H1 (cell line): ENCODE measurements at regions not wholly inside any gene's neighbourhood (a gene's known extent, or its start where the extent isn't known, plus 50 kb on each side); places are given as distances from the start of the nearest gene placed in this dataset.

Experiments
- CHD2 ChIP-seq: IDR thresholded peaks from 2 replicates; pipeline ENCODE4 v1.6.1; 2012; ENCODE audit warnings: low read length, improper control_type of control experiment
- CTCF ChIP-seq, 3 experiments: IDR thresholded peaks; 1 replicate in 2 of 3; 2 replicates in 1 of 3; pipeline versions ENCODE4 v1.5.1 to v1.6.1; 2011; ENCODE audit warnings: low read length in 3 of 3, mild to moderate bottlenecking in 3 of 3, inconsistent platforms in 2 of 3, low read depth in 1 of 3, moderate library complexity in 1 of 3; ENCODE audit not compliant: insufficient read depth in 1 of 3; ENCODE audit errors: control extremely low read depth in 1 of 3
- EZH2 ChIP-seq: fragments of 200-600 bp; sonication (generic); IDR thresholded peaks from 2 replicates; pipeline ENCODE4 v1.7.1; 2012; ENCODE audit warnings: low read depth, mild to moderate bottlenecking, moderate library complexity, low read length, inconsistent platforms; ENCODE audit not compliant: severe bottlenecking
- KDM5A ChIP-seq: fragments of 200-600 bp; IDR thresholded peaks from 2 replicates; pipeline ENCODE4 v1.7.1; 2012; ENCODE audit warnings: mild to moderate bottlenecking, low read length, inconsistent platforms, mixed read lengths
- POLR2A ChIP-seq, 2 experiments: IDR thresholded peaks; 1 replicate in 1 of 2; 2 replicates in 1 of 2; pipeline ENCODE4 v1.6.1; 2011; ENCODE audit warnings: low read depth in 2 of 2, low read length in 2 of 2, mild to moderate bottlenecking in 2 of 2; ENCODE audit errors: control extremely low read depth in 1 of 2
- RAD21 ChIP-seq, 2 experiments: IDR thresholded peaks in 1 of 2; conservative IDR thresholded peaks in 1 of 2; 2 replicates each; pipeline ENCODE4 v1.6.1; 2011; ENCODE audit warnings: low read depth in 2 of 2, low read length in 2 of 2, improper control_type of control experiment in 1 of 2, inconsistent platforms in 1 of 2, mild to moderate bottlenecking in 1 of 2, moderate library complexity in 1 of 2
- SRF ChIP-seq: IDR thresholded peaks from 2 replicates; pipeline ENCODE4 v1.6.1; 2011; ENCODE audit warnings: mild to moderate bottlenecking, low read depth, low read length, moderate library complexity
- SUZ12 ChIP-seq: fragments of 200-600 bp; sonication (generic); IDR thresholded peaks from 2 replicates; pipeline ENCODE4 v1.6.1; 2012; ENCODE audit warnings: mild to moderate bottlenecking, inconsistent platforms, low read length, moderate library complexity, mixed read lengths
- TAF1 ChIP-seq: IDR thresholded peaks from 2 replicates; pipeline ENCODE4 v1.6.1; 2011; ENCODE audit warnings: mild to moderate bottlenecking, low read depth, low read length

DNA sequence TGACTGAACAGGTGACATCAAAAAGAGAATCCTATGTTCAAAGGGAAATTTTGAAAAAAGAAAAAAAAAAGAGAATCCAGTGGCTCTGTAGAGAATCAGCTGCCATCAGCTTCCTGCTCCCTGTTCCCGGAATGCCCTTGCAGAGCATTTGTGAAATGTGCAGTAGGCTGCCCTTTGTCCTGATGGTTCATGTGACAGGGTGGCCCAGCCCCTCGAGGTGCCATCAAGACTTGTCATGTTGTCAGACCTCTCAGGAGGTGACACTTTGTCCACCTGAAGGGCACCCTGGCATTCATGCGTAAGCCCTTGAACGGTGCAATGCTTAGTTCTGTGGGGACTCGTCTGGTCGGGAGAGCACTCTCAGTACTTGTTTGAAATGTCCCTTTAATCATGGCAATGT lies 71.4 kb downstream of the CLDN34 start:
- TF ChIP-seq KDM5A (no peak), POLR2A (IDR thresholded peaks at IDR 0.05; ENCODE audit: control extremely low read depth in 1 of 2, low read depth in 2 of 2, low read length in 2 of 2) (no peak), SRF (no peak), EZH2 (no peak), CTCF (IDR thresholded peaks at IDR 0.05; ENCODE audit: control extremely low read depth in 1 of 3, insufficient read depth in 1 of 3, low read depth in 1 of 3, low read length in 3 of 3) (no peak), CHD2 (no peak), SUZ12 (no peak), RAD21 (IDR thresholded peaks at IDR 0.05 in 1 of 2, conservative IDR thresholded peaks at IDR 0.05 in 1 of 2; ENCODE audit: low read depth in 2 of 2, low read length in 2 of 2) (no peak), TAF1 (no peak)
